HEK293T (cell line): ENCODE measurements at regions not wholly inside any gene's neighbourhood (a gene's known extent, or its start where the extent isn't known, plus 50 kb on each side); places are given as distances from the start of the nearest gene placed in this dataset.

Source experiments
- CTCF ChIA-PET: fragments of 350-600 bp; formaldehyde crosslinking; extraction: SDS; loops from one replicate; lab custom pipeline; 2021; ENCODE audit warnings: antibody characterized with exemption, inconsistent platforms; lab: Yijun Ruan, JAX
- POLR2A ChIA-PET: fragments of 350-600 bp; formaldehyde crosslinking; extraction: SDS; loops from one replicate; lab custom pipeline; 2020; ENCODE audit warnings: antibody characterized with exemption, inconsistent platforms; lab: Yijun Ruan, JAX
- DNase-seq: peaks from one replicate; pipeline ENCODE4 v3.0.0; 2012; ENCODE audit warnings: mixed read lengths; ENCODE audit errors: extremely low spot score
- ARNT ChIP-seq: fragments of 450-650 bp; IDR thresholded peaks from 2 replicates; pipeline ENCODE4 v1.6.1; 2017; ENCODE audit warnings: mild to moderate bottlenecking
- BHLHE40 ChIP-seq: fragments of 450-650 bp; IDR thresholded peaks from 2 replicates; pipeline ENCODE4 v1.6.1; 2016; ENCODE audit warnings: mild to moderate bottlenecking, moderate library complexity, borderline replicate concordance
- CTBP1 ChIP-seq: fragments of 450-650 bp; IDR thresholded peaks from 2 replicates; pipeline ENCODE4 v1.6.1; 2016; ENCODE audit warnings: borderline replicate concordance
- ELF4 ChIP-seq: fragments of 450-650 bp; IDR thresholded peaks from 2 replicates; pipeline ENCODE4 v1.6.1; 2017; ENCODE audit warnings: antibody characterized with exemption
- FOXA1 ChIP-seq: fragments of 450-650 bp; IDR thresholded peaks from 2 replicates; pipeline ENCODE4 v1.6.1; 2016; ENCODE audit warnings: mild to moderate bottlenecking
- FOXK2 ChIP-seq: fragments of 450-650 bp; IDR thresholded peaks from 2 replicates; pipeline ENCODE4 v1.6.1; 2016; ENCODE audit warnings: mild to moderate bottlenecking
- FOXM1 ChIP-seq: fragments of 450-650 bp; IDR thresholded peaks from 2 replicates; pipeline ENCODE4 v1.6.1; 2017; ENCODE audit warnings: mild to moderate bottlenecking, borderline replicate concordance
- HDGF ChIP-seq: fragments of 450-650 bp; IDR thresholded peaks from 2 replicates; pipeline ENCODE4 v1.6.1; 2017; ENCODE audit warnings: antibody characterized with exemption, borderline replicate concordance
- L3MBTL2 ChIP-seq: fragments of 450-650 bp; conservative IDR thresholded peaks from 2 replicates; pipeline ENCODE4 v1.6.1; 2016; ENCODE audit warnings: mild to moderate bottlenecking
- LEF1 ChIP-seq: fragments of 450-650 bp; IDR thresholded peaks from 2 replicates; pipeline ENCODE4 v1.6.1; 2017; ENCODE audit warnings: mild to moderate bottlenecking, borderline replicate concordance
- NFRKB ChIP-seq: fragments of 450-650 bp; IDR thresholded peaks from 2 replicates; pipeline ENCODE4 v1.6.1; 2016; ENCODE audit warnings: mild to moderate bottlenecking, moderate library complexity
- SP1 ChIP-seq: fragments of 450-650 bp; IDR thresholded peaks from 2 replicates; pipeline ENCODE4 v1.6.1; 2017
- SUZ12 ChIP-seq: fragments of 450-650 bp; IDR thresholded peaks from 2 replicates; pipeline ENCODE4 v1.6.1; 2016; ENCODE audit warnings: mild to moderate bottlenecking
- TARDBP ChIP-seq: fragments of 450-650 bp; IDR thresholded peaks from 2 replicates; pipeline ENCODE4 v1.6.1; 2016
- ZNF384 ChIP-seq: fragments of 450-650 bp; IDR thresholded peaks from 2 replicates; pipeline ENCODE4 v1.6.1; 2016
- TF ChIP-seq, protein P1 (sequence below): fragments of 450-650 bp; IDR thresholded peaks from 2 replicates; pipeline ENCODE4 v1.6.1; 2016

DNA sequence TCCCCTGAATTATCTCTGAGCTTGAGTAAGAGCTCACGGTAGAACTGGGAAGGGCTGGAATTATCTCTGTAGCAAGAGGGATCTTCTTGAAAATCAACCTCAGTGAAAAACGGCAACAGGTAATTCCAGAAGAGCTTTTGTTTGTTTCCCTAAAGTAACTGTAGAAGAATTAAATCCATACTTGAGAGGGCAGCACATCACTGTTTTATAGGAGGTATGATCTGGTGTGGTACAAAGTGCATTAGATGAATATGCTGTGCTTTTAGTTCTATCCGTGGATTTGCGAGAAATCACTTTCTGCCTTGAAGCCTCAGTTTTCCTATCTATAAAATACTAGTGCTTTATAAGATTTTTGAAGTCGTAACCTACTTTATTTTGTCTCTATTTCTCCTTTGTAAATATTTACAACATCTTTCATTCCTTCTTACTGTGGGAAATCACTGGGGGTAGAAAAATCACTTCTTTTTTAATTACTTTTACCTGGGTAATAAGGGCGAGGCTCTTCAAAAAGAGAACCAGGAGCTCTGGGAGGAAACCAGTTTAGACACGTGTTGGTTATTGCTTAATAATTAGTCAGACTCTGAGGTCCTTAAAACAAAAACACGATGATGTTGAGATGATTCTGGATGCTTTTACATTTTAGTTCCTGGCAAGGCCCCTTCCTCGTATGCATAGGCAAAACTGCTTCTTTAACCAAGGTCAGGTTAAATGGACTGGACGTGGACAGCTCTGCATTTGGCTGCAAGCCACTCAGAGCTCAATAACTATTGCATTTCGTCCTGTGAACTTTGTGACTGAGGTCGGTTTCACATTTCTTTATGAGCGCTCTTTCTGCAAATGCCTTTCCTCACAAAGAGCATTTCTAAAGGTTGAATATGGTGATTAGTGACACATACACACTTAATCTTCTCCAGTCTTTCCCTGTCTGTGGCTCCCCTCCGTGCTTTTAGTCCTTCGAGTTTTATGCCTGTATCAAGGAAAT lies 376.1 kb downstream of the BRINP1 start:
- POLR2A ChIA-PET, result no interaction called here
- TF ChIP-seq BHLHE40 (no peak), SP1 (no peak), ELF4 (no peak), FOXA1 (no peak), ARNT (no peak), ZNF384 (no peak), CTBP1 (no peak)
- no peak for DNase-seq
- CTCF ChIA-PET, result no interaction called here

DNA sequence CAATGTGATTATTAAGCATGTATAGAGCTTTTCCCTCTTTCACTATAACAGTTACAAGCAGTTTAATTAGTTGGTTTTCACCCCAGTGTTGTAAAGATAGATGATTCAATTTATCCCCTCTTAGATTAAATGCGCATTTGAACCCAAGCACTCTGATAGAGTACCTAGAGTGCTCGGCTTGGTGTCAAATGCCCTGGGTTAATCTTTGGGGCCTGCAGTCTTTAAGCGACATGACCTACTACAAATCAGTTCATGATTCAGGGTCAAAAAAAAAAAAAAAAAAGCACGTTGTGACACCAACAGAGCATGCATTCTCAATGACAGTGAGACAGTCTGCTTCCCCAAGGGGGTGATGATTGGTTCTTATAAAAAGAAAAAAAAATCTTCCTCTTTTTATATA lies 375.3 kb downstream of the BRINP1 start:
- CTCF ChIA-PET, result no interaction called here
- TF ChIP-seq SP1, result no peak
- no peak for TF ChIP-seq ARNT
- TF ChIP-seq LEF1, result no peak
- TF ChIP-seq NFRKB, result no peak
- TF ChIP-seq BHLHE40, result no peak
- TF ChIP-seq FOXM1, result no peak
- TF ChIP-seq ZNF384, result no peak
- TF ChIP-seq, protein P1, sequence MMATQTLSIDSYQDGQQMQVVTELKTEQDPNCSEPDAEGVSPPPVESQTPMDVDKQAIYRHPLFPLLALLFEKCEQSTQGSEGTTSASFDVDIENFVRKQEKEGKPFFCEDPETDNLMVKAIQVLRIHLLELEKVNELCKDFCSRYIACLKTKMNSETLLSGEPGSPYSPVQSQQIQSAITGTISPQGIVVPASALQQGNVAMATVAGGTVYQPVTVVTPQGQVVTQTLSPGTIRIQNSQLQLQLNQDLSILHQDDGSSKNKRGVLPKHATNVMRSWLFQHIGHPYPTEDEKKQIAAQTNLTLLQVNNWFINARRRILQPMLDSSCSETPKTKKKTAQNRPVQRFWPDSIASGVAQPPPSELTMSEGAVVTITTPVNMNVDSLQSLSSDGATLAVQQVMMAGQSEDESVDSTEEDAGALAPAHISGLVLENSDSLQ, result no peak
- TF ChIP-seq SUZ12, result no peak
- TF ChIP-seq HDGF, result no peak
- no peak for TF ChIP-seq TARDBP
- TF ChIP-seq FOXA1, result no peak
- no peak for TF ChIP-seq ELF4
- TF ChIP-seq CTBP1, result no peak
- no peak for DNase-seq
- POLR2A ChIA-PET, result no interaction called here

DNA sequence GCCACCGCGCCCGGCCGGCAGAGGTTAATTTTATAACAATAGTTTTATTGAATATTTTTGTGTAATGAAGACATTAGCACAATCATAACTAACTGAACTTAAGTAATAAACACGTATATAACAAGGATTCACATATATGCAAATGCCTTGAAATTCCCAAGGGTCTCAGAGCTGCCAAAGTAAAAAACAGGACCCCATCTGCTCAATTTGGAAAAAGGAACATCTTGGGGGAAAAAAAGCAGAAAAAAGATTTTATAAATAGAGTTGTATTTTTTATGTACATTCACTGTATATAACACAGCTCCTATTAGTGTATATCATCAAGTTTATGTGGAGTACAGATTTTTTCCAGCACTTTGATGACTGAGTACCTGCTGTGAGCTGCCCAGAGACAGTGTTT lies 366.7 kb downstream of the BRINP1 start:
- ChIA-PET CTCF (no interaction called here), POLR2A (no interaction called here)
- DNase-seq, result no peak
- no peak for TF ChIP-seq SUZ12
- TF ChIP-seq FOXM1, result no peak
- TF ChIP-seq, protein P1, result no peak
- TF ChIP-seq BHLHE40, result no peak
- no peak for TF ChIP-seq L3MBTL2
- TF ChIP-seq ELF4, result no peak
- TF ChIP-seq CTBP1, result no peak
- no peak for TF ChIP-seq NFRKB
- no peak for TF ChIP-seq ARNT
- TF ChIP-seq SP1, result no peak
- TF ChIP-seq FOXK2, result no peak
- no peak for TF ChIP-seq ZNF384
- TF ChIP-seq HDGF, result no peak
- TF ChIP-seq FOXA1, result no peak
- no peak for TF ChIP-seq TARDBP
- no peak for TF ChIP-seq LEF1

DNA sequence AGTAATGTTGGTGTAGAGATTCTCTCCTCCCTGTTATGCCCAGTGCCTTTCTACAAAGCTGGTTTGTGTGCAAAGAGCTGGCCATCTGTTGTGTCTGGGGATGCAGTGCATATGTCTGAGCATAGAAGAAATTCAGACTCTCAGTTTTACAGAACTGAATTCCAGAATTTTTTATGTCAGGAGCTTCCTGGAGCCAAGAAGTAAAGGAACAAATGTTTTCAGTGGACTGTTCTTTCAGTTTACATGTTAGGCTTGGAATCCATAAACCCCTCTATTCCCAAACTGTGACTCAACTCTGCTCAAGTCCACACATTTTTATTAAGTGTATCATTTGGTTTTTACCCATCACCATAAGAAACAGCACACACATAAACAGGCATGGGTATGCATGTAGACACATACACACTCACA lies 366.0 kb downstream of the BRINP1 start:
- no peak for DNase-seq
- POLR2A ChIA-PET, result no interaction called here
- TF ChIP-seq NFRKB (no peak), CTBP1 (no peak)
- CTCF ChIA-PET, result no interaction called here

DNA sequence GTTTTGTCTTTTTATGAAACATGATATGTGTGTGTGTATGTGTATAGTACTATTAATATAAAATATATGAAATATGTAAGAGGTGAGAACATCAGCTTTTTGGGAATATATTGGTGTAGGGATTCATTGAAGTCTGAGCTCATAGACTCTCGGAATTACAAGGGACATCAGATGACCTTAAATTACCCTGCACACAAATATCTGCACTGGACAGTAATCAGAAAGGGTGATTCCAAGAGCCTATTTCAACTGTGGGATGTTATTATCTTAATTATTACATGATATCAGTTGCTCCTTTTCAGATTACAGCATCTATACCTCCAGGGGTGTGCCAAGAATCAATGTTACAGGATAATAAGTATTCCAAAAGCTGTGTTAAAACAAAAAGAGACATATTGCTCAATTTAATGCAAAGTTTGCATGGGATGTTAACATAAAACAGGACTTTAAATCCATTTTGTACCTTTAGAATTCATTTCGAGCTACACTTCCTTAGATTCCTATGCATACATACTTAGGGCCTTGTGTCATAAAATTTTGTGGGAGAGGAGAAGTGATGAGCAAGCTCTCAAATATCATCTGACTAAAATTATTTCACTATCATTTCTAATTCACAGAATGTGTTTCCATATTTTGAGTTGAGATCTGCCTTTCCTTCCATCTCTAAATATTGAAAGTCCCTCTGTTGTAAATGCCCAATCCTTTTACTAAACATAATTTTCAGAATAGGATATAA lies 365.2 kb downstream of the BRINP1 start:
- TF ChIP-seq HDGF (no peak), ELF4 (no peak), L3MBTL2 (no peak), ARNT (no peak), TARDBP (no peak), FOXA1 (no peak), ZNF384 (no peak), CTBP1 (no peak), LEF1 (no peak), SP1 (no peak), FOXM1 (no peak), NFRKB (no peak), FOXK2 (no peak), SUZ12 (no peak), BHLHE40 (no peak)
- TF ChIP-seq, protein P1, result no peak
- CTCF ChIA-PET, result no interaction called here
- no peak for DNase-seq
- POLR2A ChIA-PET, result no interaction called here

DNA sequence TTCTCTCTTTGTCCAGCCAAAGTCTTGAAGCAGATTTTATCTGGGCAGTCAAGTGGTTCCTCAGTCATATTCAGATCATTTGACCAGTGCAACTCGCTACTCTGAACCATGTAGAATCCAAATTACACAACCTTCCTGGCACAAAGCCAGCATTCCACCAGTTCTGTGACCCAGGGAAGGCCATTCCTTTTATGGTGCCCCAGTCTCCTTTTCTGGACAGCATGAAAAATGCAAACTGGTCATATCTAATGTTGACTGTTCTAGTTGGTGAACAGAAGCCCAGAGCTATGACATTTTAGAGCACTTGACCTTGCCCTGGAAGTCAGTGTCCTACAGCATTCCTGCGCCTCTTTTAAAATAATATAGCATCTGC lies 364.6 kb downstream of the BRINP1 start:
- no peak for DNase-seq
- CTCF ChIA-PET, result no interaction called here
- TF ChIP-seq HDGF, result no peak
- no peak for TF ChIP-seq ELF4
- TF ChIP-seq L3MBTL2, result no peak
- TF ChIP-seq NFRKB, result no peak
- TF ChIP-seq FOXA1, result no peak
- TF ChIP-seq SP1, result no peak
- TF ChIP-seq TARDBP, result no peak
- TF ChIP-seq BHLHE40, result no peak
- no peak for TF ChIP-seq ARNT
- TF ChIP-seq CTBP1, result no peak
- no peak for TF ChIP-seq ZNF384
- POLR2A ChIA-PET, result no interaction called here
